CD4-positive, alpha-beta T cell (primary cell): ENCODE measurements at regions not wholly inside any gene's neighbourhood (a gene's known extent, or its start where the extent isn't known, plus 50 kb on each side); places are given as distances from the start of the nearest gene placed in this dataset.

Source experiments
- ATAC-seq: fragments of 200-7000 bp; cut with Tn5 transposase; one replicate; pipeline ENCODE4 v1.10.0; 2022; ENCODE audit warnings: mild to moderate bottlenecking; ENCODE audit not compliant: poor library complexity
- CTCF ChIA-PET: fragments of 350-600 bp; sonication (Branson Sonifier 250); formaldehyde crosslinking; loops from one replicate; lab custom pipeline; 2021; ENCODE audit warnings: antibody characterized with exemption, inconsistent platforms; lab: Charles Lee
- POLR2A ChIA-PET: fragments of 350-600 bp; sonication (Branson Sonifier 250); formaldehyde crosslinking; loops from one replicate; lab custom pipeline; 2021; ENCODE audit warnings: antibody characterized with exemption, inconsistent platforms; lab: Charles Lee
- DNase-seq, 14 experiments: peaks; one replicate each; pipeline ENCODE4 v3.0.0-alpha.2; 2013 to 2020; ENCODE audit warnings: mixed read lengths in 2 of 14
- H3K27ac ChIP-seq, 2 donors: one replicate each; pipeline versions ENCODE4 v1.5.1 to v1.7.0; 2013; ENCODE audit warnings: low read length in 2 of 2, low read depth in 1 of 2, mild to moderate bottlenecking in 1 of 2
- H3K27me3 ChIP-seq, 2 experiments: 1 replicate in 1 of 2; 2 replicates in 1 of 2; pipeline versions ENCODE4 v1.6.1 to v1.7.0; 2013; ENCODE audit warnings: low read length in 2 of 2, control low read depth in 1 of 2, mild to moderate bottlenecking in 1 of 2, moderate library complexity in 1 of 2; ENCODE audit not compliant: insufficient read depth in 2 of 2, control insufficient read depth in 1 of 2
- H3K36me3 ChIP-seq: one replicate; pipeline ENCODE4 v1.6.1; 2013; ENCODE audit warnings: low read length, control low read depth; ENCODE audit not compliant: insufficient read depth
- H3K4me1 ChIP-seq: one replicate; pipeline ENCODE4 v1.6.1; 2013; ENCODE audit warnings: low read length, control low read depth; ENCODE audit not compliant: insufficient read depth
- H3K4me3 ChIP-seq: one replicate; pipeline ENCODE4 v1.5.1; 2013; ENCODE audit warnings: mild to moderate bottlenecking, low read length, moderate library complexity
- H3K9me3 ChIP-seq, 2 experiments: 1 replicate in 1 of 2; 2 replicates in 1 of 2; pipeline versions ENCODE4 v1.6.1 to v1.7.0; 2013; ENCODE audit warnings: low read length in 2 of 2, mild to moderate bottlenecking in 2 of 2, control low read depth in 1 of 2, moderate library complexity in 1 of 2; ENCODE audit not compliant: control insufficient read depth in 1 of 2, insufficient read depth in 1 of 2
- H3K27ac Mint-ChIP-seq: one replicate; pipeline ENCODE4 v1.8.0; 2020; ENCODE audit warnings: mixed read lengths
- H3K27me3 Mint-ChIP-seq: one replicate; pipeline ENCODE4 v1.8.0; 2021; ENCODE audit warnings: mixed read lengths
- H3K36me3 Mint-ChIP-seq: one replicate; pipeline ENCODE4 v1.8.0; 2021; ENCODE audit warnings: low read depth, mixed read lengths
- H3K4me1 Mint-ChIP-seq: one replicate; pipeline ENCODE4 v1.8.0; 2021; ENCODE audit warnings: low read depth, mixed read lengths
- H3K4me3 Mint-ChIP-seq: one replicate; pipeline ENCODE4 v1.8.0; 2020; ENCODE audit warnings: mild to moderate bottlenecking, mixed read lengths
- H3K9me3 Mint-ChIP-seq: one replicate; pipeline ENCODE4 v1.8.0; 2020; ENCODE audit warnings: mixed read lengths
- intact Hi-C, 2 experiments: fragments of 100-400 bp; cut with DNase I in 1 of 2; cut with micrococcal nuclease in 1 of 2; formaldehyde crosslinking; loops; one replicate each; pipeline versions ENCODE4 v1.15.1 to v1.9.0; 2023 to 2025; cut with DNase I, micrococcal nuclease
- TF ChIP-seq, protein P1 (sequence below): fragments of 200-600 bp; IDR thresholded peaks from one replicate; pipeline ENCODE4 v1.8.0; 2022; ENCODE audit warnings: antibody characterized with exemption, mild to moderate bottlenecking

DNA sequence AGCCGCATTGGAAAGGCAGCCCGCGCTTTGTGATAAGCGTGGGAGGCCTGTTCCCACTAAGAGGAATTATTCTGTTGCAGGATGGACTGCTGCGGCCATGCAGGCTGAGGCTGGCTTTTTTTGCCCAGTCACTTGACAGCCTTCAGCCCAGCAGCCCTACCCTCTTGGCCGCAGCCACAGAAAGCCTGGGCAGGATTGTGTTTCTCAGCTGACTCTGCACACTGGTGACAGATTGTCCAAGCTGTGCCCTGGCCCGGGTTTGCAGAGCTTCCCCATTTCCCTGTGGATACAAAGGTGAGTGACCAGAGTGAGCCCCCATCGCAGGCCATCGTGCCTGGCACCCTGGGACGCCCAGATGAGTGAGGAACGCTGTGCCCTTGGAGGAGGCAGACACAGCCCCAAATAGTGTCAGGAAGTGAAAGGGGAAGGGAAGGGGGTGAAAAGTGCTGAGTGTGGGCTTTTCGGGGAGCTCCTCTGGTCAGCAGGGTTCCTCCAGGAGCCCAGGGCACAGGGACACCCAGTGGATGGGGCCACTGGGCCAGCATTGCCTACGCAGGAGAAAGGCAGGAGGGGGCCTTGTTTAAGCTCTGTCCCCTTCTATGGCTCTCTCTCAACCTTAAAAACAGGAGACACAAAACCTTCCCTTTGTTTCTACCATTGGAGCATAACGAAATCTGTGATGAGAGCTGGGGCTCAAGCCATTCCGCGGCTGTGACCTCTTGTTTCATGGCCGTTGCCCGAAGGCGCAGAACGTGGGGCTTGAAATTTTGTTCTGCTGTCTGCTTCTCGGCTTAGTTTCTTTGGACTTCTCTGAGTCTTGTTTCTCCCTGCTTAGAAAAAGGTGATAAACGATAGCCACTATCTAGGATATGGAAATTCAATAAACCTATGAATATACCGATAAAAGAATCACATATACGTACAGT is 91.5 kb upstream of the MEF2A start:
- no peak for DNase-seq
- POLR2A ChIA-PET: no interaction called here
- no peaks in the 10 kb centered on the region for H3K27me3 Mint-ChIP-seq
- H3K4me3 ChIP-seq: no peak overlapping the region
- no peak overlapping the region for H3K4me3 Mint-ChIP-seq
- no peak overlapping the region for H3K27ac ChIP-seq
- peaks cover 32% of the 10 kb centered on the region for H3K4me1 Mint-ChIP-seq
- intact Hi-C loops: no loop called here
- no peaks in the 10 kb centered on the region for H3K36me3 Mint-ChIP-seq
- H3K36me3 ChIP-seq: no peaks in the 10 kb centered on the region
- no peak overlapping the region for H3K27ac Mint-ChIP-seq
- no peaks in the 10 kb centered on the region for H3K27me3 ChIP-seq
- no peaks in the 10 kb centered on the region for H3K9me3 ChIP-seq
- TF ChIP-seq, protein P1, sequence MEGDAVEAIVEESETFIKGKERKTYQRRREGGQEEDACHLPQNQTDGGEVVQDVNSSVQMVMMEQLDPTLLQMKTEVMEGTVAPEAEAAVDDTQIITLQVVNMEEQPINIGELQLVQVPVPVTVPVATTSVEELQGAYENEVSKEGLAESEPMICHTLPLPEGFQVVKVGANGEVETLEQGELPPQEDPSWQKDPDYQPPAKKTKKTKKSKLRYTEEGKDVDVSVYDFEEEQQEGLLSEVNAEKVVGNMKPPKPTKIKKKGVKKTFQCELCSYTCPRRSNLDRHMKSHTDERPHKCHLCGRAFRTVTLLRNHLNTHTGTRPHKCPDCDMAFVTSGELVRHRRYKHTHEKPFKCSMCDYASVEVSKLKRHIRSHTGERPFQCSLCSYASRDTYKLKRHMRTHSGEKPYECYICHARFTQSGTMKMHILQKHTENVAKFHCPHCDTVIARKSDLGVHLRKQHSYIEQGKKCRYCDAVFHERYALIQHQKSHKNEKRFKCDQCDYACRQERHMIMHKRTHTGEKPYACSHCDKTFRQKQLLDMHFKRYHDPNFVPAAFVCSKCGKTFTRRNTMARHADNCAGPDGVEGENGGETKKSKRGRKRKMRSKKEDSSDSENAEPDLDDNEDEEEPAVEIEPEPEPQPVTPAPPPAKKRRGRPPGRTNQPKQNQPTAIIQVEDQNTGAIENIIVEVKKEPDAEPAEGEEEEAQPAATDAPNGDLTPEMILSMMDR: no peak
- CTCF ChIA-PET: no interaction called here
- no peaks in the 10 kb centered on the region for H3K9me3 Mint-ChIP-seq
- peaks cover 20% of the 10 kb centered on the region for H3K4me1 ChIP-seq
- no peak for ATAC-seq

DNA sequence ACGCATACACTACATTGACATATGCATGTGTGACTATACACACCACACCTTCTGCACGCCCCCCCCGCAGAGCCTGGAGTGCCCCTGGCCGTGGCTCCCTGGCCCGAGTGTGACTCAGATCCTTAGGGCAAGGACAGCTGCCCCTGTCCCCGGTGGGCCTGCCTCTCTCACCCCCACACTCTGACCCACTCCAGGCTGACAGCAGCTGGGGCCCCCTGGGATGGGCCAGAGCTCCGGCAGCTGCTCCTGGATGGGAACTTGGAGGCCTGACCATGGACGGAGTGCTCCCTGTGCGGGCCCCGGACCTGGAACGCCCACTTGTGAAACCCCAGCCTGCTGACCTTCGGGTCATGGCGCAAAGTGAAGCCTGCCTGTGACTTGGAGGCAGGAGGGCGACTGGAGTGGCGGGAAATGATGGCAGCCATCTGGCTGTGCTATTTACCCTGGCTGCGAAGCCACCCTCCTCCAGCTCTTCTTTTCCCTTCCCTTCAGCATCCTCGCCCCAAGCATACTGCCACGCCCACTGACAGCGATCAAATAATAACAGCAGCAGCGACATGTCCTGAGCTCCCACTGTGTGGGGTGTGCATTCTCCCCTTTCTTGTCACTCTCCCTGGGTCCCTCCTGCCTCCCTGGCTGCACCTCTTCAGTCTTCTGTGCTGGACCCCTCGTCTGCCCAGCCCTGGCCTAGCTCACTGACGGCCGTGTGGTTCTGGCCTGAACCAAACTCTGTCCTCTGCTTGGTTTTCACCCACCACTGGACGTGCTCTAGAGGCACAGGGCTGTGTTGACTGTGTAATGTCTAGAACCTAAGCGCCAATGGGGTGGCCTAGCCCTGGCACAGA is 90.7 kb upstream of the MEF2A start:
- ATAC-seq (no peak), DNase-seq (no peak)
- CTCF ChIA-PET: no interaction called here
- H3K4me3 ChIP-seq: no peak overlapping the region
- no peak overlapping the region for H3K4me3 Mint-ChIP-seq
- no peaks in the 10 kb centered on the region for H3K27me3 Mint-ChIP-seq
- no peaks in the 10 kb centered on the region for H3K36me3 ChIP-seq
- peaks cover 32% of the 10 kb centered on the region for H3K4me1 Mint-ChIP-seq
- TF ChIP-seq, protein P1: no peak
- intact Hi-C loops: no loop called here
- no peak overlapping the region for H3K27ac Mint-ChIP-seq
- peaks cover 20% of the 10 kb centered on the region for H3K4me1 ChIP-seq
- POLR2A ChIA-PET: no interaction called here
- no peaks in the 10 kb centered on the region for H3K27me3 ChIP-seq
- H3K9me3 ChIP-seq: no peaks in the 10 kb centered on the region
- H3K9me3 Mint-ChIP-seq: no peaks in the 10 kb centered on the region
- H3K36me3 Mint-ChIP-seq: no peaks in the 10 kb centered on the region
- no peak overlapping the region for H3K27ac ChIP-seq

GRCh38 chr15:99475754-99476412 is 89.9 kb upstream of the MEF2A start:
- Histone ChIP-seq H3K36me3 (no peaks in the 10 kb centered on the region), H3K4me3 (no peak overlapping the region), H3K27me3 (no peaks in the 10 kb centered on the region), H3K4me1 (peaks cover 20% of the 10 kb centered on the region), H3K9me3 (no peaks in the 10 kb centered on the region), H3K27ac (no peak overlapping the region)
- Mint-ChIP-seq H3K27me3 (no peaks in the 10 kb centered on the region), H3K4me1 (peaks cover 32% of the 10 kb centered on the region), H3K36me3 (no peaks in the 10 kb centered on the region), H3K4me3 (no peak overlapping the region), H3K9me3 (no peaks in the 10 kb centered on the region), H3K27ac (peak overlapping the region; percentile 9)
- CTCF ChIA-PET: no interaction called here
- ATAC-seq (no peak), DNase-seq (no peak)
- TF ChIP-seq, protein P1: no peak
- intact Hi-C loops: no loop called here
- POLR2A ChIA-PET: interaction anchor here (1.2 kb wide), 1 partner anchor 86 kb away, joined by 3 read pairs; no protein-coding TSS in a partner anchor
